C4-2B (cell line): ENCODE measurements at regions not wholly inside any gene's neighbourhood (a gene's known extent, or its start where the extent isn't known, plus 50 kb on each side); places are given as distances from the start of the nearest gene placed in this dataset.

Experiments used
- ZFX ChIP-seq: fragments of 450-650 bp; IDR thresholded peaks from 2 replicates; pipeline ENCODE4 v1.6.1; 2017
- TF ChIP-seq, protein P1 (sequence below): fragments of 450-650 bp; conservative IDR thresholded peaks from 2 replicates; pipeline ENCODE4 v1.5.1; 2017; ENCODE audit warnings: mild to moderate bottlenecking

DNA sequence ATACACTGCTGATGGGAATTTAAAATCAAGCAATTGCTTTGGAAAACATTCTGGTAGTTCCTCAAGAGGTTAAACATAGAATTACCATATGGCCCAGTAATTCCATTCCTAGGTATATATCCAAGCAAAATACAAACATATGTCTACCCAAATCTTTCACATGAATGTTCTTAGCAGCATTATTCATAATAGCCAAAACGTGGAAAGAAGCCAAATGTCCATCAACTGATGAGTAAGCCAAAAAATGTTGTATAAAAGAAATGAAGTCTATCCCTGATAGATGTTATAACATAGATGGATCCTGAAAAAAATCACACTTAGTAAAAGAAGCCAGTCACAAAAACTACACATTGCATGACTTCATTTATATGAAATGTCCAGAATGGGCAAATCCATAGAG lies 893.0 kb downstream of the SORCS3 start:
- TF ChIP-seq, protein P1, sequence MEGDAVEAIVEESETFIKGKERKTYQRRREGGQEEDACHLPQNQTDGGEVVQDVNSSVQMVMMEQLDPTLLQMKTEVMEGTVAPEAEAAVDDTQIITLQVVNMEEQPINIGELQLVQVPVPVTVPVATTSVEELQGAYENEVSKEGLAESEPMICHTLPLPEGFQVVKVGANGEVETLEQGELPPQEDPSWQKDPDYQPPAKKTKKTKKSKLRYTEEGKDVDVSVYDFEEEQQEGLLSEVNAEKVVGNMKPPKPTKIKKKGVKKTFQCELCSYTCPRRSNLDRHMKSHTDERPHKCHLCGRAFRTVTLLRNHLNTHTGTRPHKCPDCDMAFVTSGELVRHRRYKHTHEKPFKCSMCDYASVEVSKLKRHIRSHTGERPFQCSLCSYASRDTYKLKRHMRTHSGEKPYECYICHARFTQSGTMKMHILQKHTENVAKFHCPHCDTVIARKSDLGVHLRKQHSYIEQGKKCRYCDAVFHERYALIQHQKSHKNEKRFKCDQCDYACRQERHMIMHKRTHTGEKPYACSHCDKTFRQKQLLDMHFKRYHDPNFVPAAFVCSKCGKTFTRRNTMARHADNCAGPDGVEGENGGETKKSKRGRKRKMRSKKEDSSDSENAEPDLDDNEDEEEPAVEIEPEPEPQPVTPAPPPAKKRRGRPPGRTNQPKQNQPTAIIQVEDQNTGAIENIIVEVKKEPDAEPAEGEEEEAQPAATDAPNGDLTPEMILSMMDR: no peak
- no peak for TF ChIP-seq ZFX
